Trophoblast cell (in vitro differentiated cells and primary cell): ENCODE measurements at regions not wholly inside any gene's neighbourhood (a gene's known extent, or its start where the extent isn't known, plus 50 kb on each side); places are given as distances from the start of the nearest gene placed in this dataset.
"Not testable (repeated sequence)": the region's sequence is repeated elsewhere in the genome, so short reads cannot be mapped to it uniquely, and the experiment has no call there.

Source experiments
- DNase-seq, 2 donors: peaks; one replicate each; pipeline ENCODE4 v3.0.0-alpha.2; 2016
- H2AFZ ChIP-seq: 2 replicates; pipeline ENCODE4 v1.6.1; 2013; ENCODE audit warnings: low read length, moderate library complexity, mild to moderate bottlenecking; ENCODE audit not compliant: insufficient read depth, poor library complexity
- H2AK5ac ChIP-seq: 2 replicates; pipeline ENCODE4 v1.6.1; 2013; ENCODE audit warnings: mild to moderate bottlenecking, low read length
- H2BK120ac ChIP-seq: 2 replicates; pipeline ENCODE4 v1.6.1; 2013; ENCODE audit warnings: low read length, mild to moderate bottlenecking, moderate library complexity; ENCODE audit not compliant: insufficient read depth, poor library complexity
- H2BK12ac ChIP-seq: 2 replicates; pipeline ENCODE4 v1.6.1; 2013; ENCODE audit warnings: mild to moderate bottlenecking, low read length, moderate library complexity
- H2BK5ac ChIP-seq: 2 replicates; pipeline ENCODE4 v1.6.1; 2013; ENCODE audit warnings: low read length, low read depth, moderate library complexity, mild to moderate bottlenecking; ENCODE audit not compliant: poor library complexity
- H3K14ac ChIP-seq: 2 replicates; pipeline ENCODE4 v1.6.1; 2013; ENCODE audit warnings: mild to moderate bottlenecking, low read length
- H3K18ac ChIP-seq: 2 replicates; pipeline ENCODE4 v1.6.1; 2013; ENCODE audit warnings: mild to moderate bottlenecking, low read length
- H3K23ac ChIP-seq: 2 replicates; pipeline ENCODE4 v1.6.1; 2013; ENCODE audit warnings: low read length
- H3K27ac ChIP-seq: 2 replicates; pipeline ENCODE4 v1.5.1; 2013; ENCODE audit warnings: low read depth, mild to moderate bottlenecking, inconsistent platforms, low read length, moderate library complexity
- H3K27me3 ChIP-seq: 2 replicates; pipeline ENCODE4 v1.6.1; 2013; ENCODE audit warnings: inconsistent platforms, mild to moderate bottlenecking, low read length, moderate library complexity; ENCODE audit not compliant: insufficient read depth
- H3K36me3 ChIP-seq, 2 experiments: 1 replicate in 1 of 2; 2 replicates in 1 of 2; pipeline ENCODE4 v1.6.1; 2013; ENCODE audit warnings: low read length in 2 of 2, mild to moderate bottlenecking in 2 of 2, moderate library complexity in 1 of 2; ENCODE audit not compliant: insufficient read depth in 2 of 2, control insufficient read depth in 1 of 2
- H3K4ac ChIP-seq: 2 replicates; pipeline ENCODE4 v1.6.1; 2013; ENCODE audit warnings: low read depth, mild to moderate bottlenecking, low read length, moderate library complexity
- H3K4me1 ChIP-seq, 2 experiments: 1 replicate in 1 of 2; 2 replicates in 1 of 2; pipeline ENCODE4 v1.6.1; 2013; ENCODE audit warnings: low read length in 2 of 2, mild to moderate bottlenecking in 2 of 2, moderate library complexity in 1 of 2; ENCODE audit not compliant: insufficient read depth in 2 of 2, control insufficient read depth in 1 of 2
- H3K4me2 ChIP-seq: 2 replicates; pipeline ENCODE4 v1.6.1; 2013; ENCODE audit warnings: inconsistent platforms, mild to moderate bottlenecking, low read length, moderate library complexity
- H3K4me3 ChIP-seq: 2 replicates; pipeline ENCODE4 v1.5.1; 2013; ENCODE audit warnings: mild to moderate bottlenecking, low read depth, low read length, inconsistent platforms
- H3K79me1 ChIP-seq: one replicate; pipeline ENCODE4 v1.6.1; 2013; ENCODE audit warnings: low read length
- H3K79me2 ChIP-seq: 2 replicates; pipeline ENCODE4 v1.6.1; 2013; ENCODE audit warnings: low read length, mild to moderate bottlenecking; ENCODE audit not compliant: control insufficient read depth, insufficient read depth, poor library complexity
- H3K9ac ChIP-seq: 2 replicates; pipeline ENCODE4 v1.6.1; 2013; ENCODE audit warnings: mild to moderate bottlenecking, low read length
- H3K9me3 ChIP-seq: 2 replicates; pipeline ENCODE4 v1.6.1; 2013; ENCODE audit warnings: low read depth, mild to moderate bottlenecking, control low read depth, inconsistent platforms, low read length; ENCODE audit not compliant: insufficient read depth
- H4K12ac ChIP-seq: 2 replicates; pipeline ENCODE4 v1.6.1; 2013; ENCODE audit warnings: low read depth, mild to moderate bottlenecking, low read length, moderate library complexity
- H4K8ac ChIP-seq: 2 replicates; pipeline ENCODE4 v1.6.1; 2013; ENCODE audit warnings: low read depth, mild to moderate bottlenecking, low read length, moderate library complexity
- H4K91ac ChIP-seq: one replicate; pipeline ENCODE4 v1.6.1; 2013; ENCODE audit warnings: low read depth, mild to moderate bottlenecking, low read length, moderate library complexity
- WGBS: extraction: QIAGEN DNeasy Blood & Tissue Kit; methylation state at CpG from one replicate; pipeline ENCODE4 v1.1.7; 2013; ENCODE audit warnings: missing lambda C conversion rate; ENCODE audit not compliant: insufficient read length, insufficient coverage; ENCODE audit errors: extremely low coverage; 5-methylcytosine and 5-hydroxymethylcytosine counted together

DNA sequence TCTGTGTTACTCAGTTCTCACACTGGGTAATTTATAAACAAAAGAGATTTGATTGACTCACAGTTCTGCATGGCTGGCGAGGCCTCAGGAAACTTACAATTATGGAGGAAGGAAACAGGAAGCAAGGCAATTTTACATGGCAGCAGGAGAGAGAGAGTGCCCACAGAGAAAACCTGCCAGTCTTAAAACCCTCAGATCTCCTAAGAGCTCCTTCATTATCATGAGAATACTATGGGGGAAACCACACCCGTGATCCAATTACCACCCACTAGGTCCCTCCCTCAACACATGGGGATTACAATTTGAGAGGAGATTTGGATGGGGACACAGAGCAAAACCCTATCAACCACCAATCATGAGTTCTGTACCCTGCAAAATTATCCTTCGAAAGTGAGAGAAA, 1180.8 kb downstream of the JRKL start:
- Histone ChIP-seq H2BK5ac (no peak overlapping the region), H3K4me1 (peaks cover 3 to 4% of the 10 kb centered on the region in 2 experiments), H2BK120ac (no peak overlapping the region), H3K79me2 (no peaks in the 10 kb centered on the region), H3K23ac (no peak overlapping the region), H3K4ac (no peak overlapping the region), H3K14ac (no peak overlapping the region), H2AK5ac (no peak overlapping the region), H3K36me3 (no peaks in the 10 kb centered on the region), H2BK12ac (no peak overlapping the region), H2AFZ (no peak overlapping the region), H3K4me3 (no peak overlapping the region), H3K9me3 (peaks cover 2% of the 10 kb centered on the region), H3K27ac (no peak overlapping the region), H3K79me1 (peaks cover 1% of the 10 kb centered on the region), H4K12ac (no peak overlapping the region), H3K9ac (no peak overlapping the region), H4K91ac (no peak overlapping the region), H3K4me2 (no peak overlapping the region), H4K8ac (no peak overlapping the region), H3K18ac (no peak overlapping the region), H3K27me3 (no peaks in the 10 kb centered on the region)
- WGBS: no CpG with 5 or more reads among the region's 3 CpGs
- DNase-seq: no peak

DNA sequence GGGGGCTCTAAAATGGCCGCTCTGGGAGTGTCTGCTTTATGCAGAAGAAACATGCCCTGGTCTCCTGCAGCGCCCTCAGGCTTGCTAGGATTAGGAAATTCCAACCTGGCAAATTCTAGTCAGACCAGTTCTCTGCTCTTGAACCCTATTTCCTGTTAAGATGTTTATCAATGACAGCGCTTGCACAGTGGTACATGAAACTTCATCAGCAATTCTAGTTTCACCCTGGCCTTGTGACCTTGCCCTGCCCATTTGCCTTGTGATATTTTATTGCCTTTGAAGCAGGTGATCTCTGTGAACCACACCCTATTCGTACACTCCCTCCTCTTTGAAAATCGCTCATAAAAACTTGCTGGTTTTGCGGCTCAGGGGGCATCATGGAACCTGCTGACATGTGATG, 1184.0 kb downstream of the JRKL start:
- H3K4me3 ChIP-seq, H2BK5ac ChIP-seq, H3K79me2 ChIP-seq, H2AK5ac ChIP-seq, H3K4me1 ChIP-seq, H3K23ac ChIP-seq, H3K79me1 ChIP-seq, H2AFZ ChIP-seq, H3K36me3 ChIP-seq, H3K9me3 ChIP-seq, H4K91ac ChIP-seq, H2BK120ac ChIP-seq, H2BK12ac ChIP-seq, H3K18ac ChIP-seq, H3K14ac ChIP-seq, H4K8ac ChIP-seq, H3K27ac ChIP-seq, H3K9ac ChIP-seq, H3K4ac ChIP-seq, H4K12ac ChIP-seq, H3K27me3 ChIP-seq: not testable (repeated sequence)
- no CpG with 5 or more reads among the region's 6 CpGs for WGBS
- peak; percentile 23 to 70 for DNase-seq
- H3K4me2 ChIP-seq: peak overlapping the region; percentile 27

DNA sequence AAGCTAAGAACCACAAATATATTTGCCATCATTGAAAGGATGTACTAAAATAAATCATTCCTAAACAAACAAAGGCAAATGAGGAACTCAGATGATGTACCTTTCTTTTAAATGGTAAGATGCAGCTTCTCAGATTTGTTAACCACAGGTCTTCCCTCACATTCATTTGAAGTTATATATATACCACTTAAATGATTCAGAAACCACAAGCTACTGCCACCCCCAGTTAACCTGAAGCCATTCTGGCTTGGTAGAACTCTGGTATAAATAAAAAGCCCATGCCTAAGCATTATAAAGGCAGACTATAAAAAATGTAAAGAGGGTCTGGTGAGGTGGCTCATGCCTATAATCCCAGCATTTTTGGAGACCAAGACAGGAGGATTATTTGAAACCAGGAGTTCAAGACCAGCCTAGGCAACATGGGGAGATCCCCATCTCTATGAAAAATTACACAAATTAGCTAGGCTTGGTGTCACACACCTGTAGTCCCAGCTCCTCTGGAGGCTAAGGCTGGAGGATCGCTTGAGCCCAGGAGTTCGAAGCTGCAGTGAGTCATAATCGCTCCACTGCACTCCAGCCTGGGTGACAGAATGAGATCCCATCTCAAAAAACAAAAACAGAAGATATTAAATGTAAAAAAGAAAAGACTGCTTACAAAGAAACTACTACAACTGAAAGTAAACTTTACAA, 1185.3 kb downstream of the JRKL start:
- H3K4me1 ChIP-seq: peaks cover 3 to 4% of the 10 kb centered on the region in 2 experiments
- H2BK120ac ChIP-seq: no peak overlapping the region
- H3K14ac ChIP-seq: no peak overlapping the region
- H3K27ac ChIP-seq: no peak overlapping the region
- no peak overlapping the region for H4K8ac ChIP-seq
- no peak overlapping the region for H4K12ac ChIP-seq
- DNase-seq: no peak
- no peak overlapping the region for H3K9ac ChIP-seq
- H3K79me2 ChIP-seq: no peaks in the 10 kb centered on the region
- H2BK12ac ChIP-seq: no peak overlapping the region
- peaks cover 1% of the 10 kb centered on the region for H3K79me1 ChIP-seq
- WGBS: no CpG with 5 or more reads among the region's 3 CpGs
- H3K36me3 ChIP-seq: no peaks in the 10 kb centered on the region
- H3K4me3 ChIP-seq: no peak overlapping the region
- H2AFZ ChIP-seq: no peak overlapping the region
- H3K23ac ChIP-seq: no peak overlapping the region
- H3K4me2 ChIP-seq: no peak overlapping the region
- no peak overlapping the region for H3K4ac ChIP-seq
- H2AK5ac ChIP-seq: no peak overlapping the region
- no peaks in the 10 kb centered on the region for H3K9me3 ChIP-seq
- no peaks in the 10 kb centered on the region for H3K27me3 ChIP-seq
- H2BK5ac ChIP-seq: no peak overlapping the region
- H3K18ac ChIP-seq: no peak overlapping the region
- no peak overlapping the region for H4K91ac ChIP-seq

DNA sequence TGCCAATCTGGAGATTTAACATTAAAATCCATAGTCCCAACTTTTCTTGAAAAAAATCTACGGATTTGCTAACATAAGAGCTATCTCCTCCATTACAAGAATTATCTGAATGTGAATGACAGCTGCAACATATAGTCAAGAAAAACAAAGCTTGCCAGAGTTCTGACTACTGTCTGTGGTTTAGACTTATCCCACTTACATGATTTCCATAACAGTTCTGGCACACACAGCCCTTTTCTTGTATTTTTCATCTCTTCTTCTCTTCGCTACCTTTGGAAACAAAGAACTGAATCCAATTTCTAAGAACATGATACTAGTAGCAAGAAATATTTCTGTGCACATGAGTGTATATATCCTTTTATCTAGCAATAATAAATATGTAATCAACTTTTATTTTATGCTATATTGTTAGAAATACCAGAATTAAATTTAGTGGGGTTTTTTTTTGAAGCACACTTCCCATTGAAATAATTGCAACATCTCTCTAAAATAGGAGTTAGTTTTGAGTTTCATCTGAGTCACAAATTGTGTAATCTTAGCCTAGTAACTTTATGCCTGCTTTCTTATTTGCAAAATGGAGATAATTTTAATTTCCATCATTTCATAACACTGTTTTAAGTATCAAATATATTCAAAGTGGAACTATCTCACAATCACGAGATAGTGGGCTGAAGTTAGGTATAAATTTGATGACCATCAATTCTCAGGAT, 1217.6 kb downstream of the JRKL start:
- Histone ChIP-seq H3K4ac (no peak overlapping the region), H2AFZ (no peak overlapping the region), H3K4me3 (no peak overlapping the region), H3K14ac (no peak overlapping the region), H3K27ac (no peak overlapping the region), H3K9ac (no peak overlapping the region), H4K8ac (no peak overlapping the region), H4K12ac (no peak overlapping the region), H2BK5ac (no peak overlapping the region), H2BK12ac (no peak overlapping the region), H4K91ac (no peak overlapping the region), H3K27me3 (no peaks in the 10 kb centered on the region), H3K4me2 (no peak overlapping the region), H3K79me1 (no peaks in the 10 kb centered on the region), H3K18ac (no peak overlapping the region), H2BK120ac (no peak overlapping the region), H3K79me2 (no peaks in the 10 kb centered on the region), H3K9me3 (peaks cover 7% of the 10 kb centered on the region), H3K4me1 (no peaks in the 10 kb centered on the region), H2AK5ac (no peak overlapping the region), H3K36me3 (no peaks in the 10 kb centered on the region), H3K23ac (no peak overlapping the region)
- peak in 1 of 2 donors; percentile 1 for DNase-seq
- WGBS: no CpG with 5 or more reads among the region's 3 CpGs
